Astrocyte of the spinal cord (primary cell): ENCODE measurements at regions not wholly inside any gene's neighbourhood (a gene's known extent, or its start where the extent isn't known, plus 50 kb on each side); places are given as distances from the start of the nearest gene placed in this dataset.

Experiments
- DNase-seq: peaks from one replicate; pipeline ENCODE4 v3.0.0; 2011; ENCODE audit warnings: low read depth, low spot score
- H3K4me3 ChIP-seq: 2 replicates; pipeline ENCODE4 v1.5.1; 2011; ENCODE audit warnings: low read depth, mild to moderate bottlenecking, low read length, moderate library complexity
- CTCF ChIP-seq: IDR thresholded peaks from 2 replicates; pipeline ENCODE4 v1.5.1; 2012; ENCODE audit warnings: low read depth, mild to moderate bottlenecking, low read length, inconsistent platforms
- in situ Hi-C: cut with HindIII; loops from 2 replicates; pipeline ENCODE4 v1.10.0; 2017; ENCODE audit warnings: low sequenced_read_pairs

GRCh38 chr12:127594351-127594970, 672.5 kb upstream of the TMEM132C start:
- in situ Hi-C loops = no loop called here
- no peak for DNase-seq
- H3K4me3 ChIP-seq = no peak overlapping the region
- TF ChIP-seq CTCF = no peak

- in situ Hi-C loops = no loop called here
- H3K4me3 ChIP-seq = no peak overlapping the region
- no peak for DNase-seq
- no peak for TF ChIP-seq CTCF
These were observed 671.5 kb upstream of the TMEM132C start for GRCh38 chr12:127595506-127595905.

- in situ Hi-C loops = no loop called here
- no peak for TF ChIP-seq CTCF
- DNase-seq = no peak
- H3K4me3 ChIP-seq = no peak overlapping the region
These were observed 670.1 kb upstream of the TMEM132C start for GRCh38 chr12:127596891-127597290.

- no peak for TF ChIP-seq CTCF
- in situ Hi-C loops = no loop called here
- DNase-seq = no peak
- H3K4me3 ChIP-seq = no peak overlapping the region
These were observed 667.5 kb upstream of the TMEM132C start for GRCh38 chr12:127599436-127599835.

GRCh38 chr12:127600211-127600610, 666.8 kb upstream of the TMEM132C start:
- no peak for DNase-seq
- TF ChIP-seq CTCF = no peak
- in situ Hi-C loops = no loop called here

GRCh38 chr12:127606476-127607015, 660.4 kb upstream of the TMEM132C start:
- in situ Hi-C loops = no loop called here
- H3K4me3 ChIP-seq = no peak overlapping the region
- TF ChIP-seq CTCF = no peak
- no peak for DNase-seq

More at GRCh38 chr12:127600211-127600610, 666.8 kb upstream of the TMEM132C start:
- no peak overlapping the region for H3K4me3 ChIP-seq
